ENCODE measurements at regions not wholly inside any gene's neighbourhood (a gene's known extent, or its start where the extent isn't known, plus 50 kb on each side); places are given as distances from the start of the nearest gene placed in this dataset.

GRCh38 chr3:22122567-22122966, 371.6 kb upstream of the ZNF385D start:
- H3K27ac Mint-ChIP-seq = no peak overlapping the region
- H3K4me3 Mint-ChIP-seq = no peak overlapping the region
- H3K4me1 Mint-ChIP-seq = peaks cover 22% of the 10 kb centered on the region
- no peak for TF ChIP-seq CTCF (IDR thresholded peaks at IDR 0.05)
- DNase-seq = no peak
- H3K36me3 Mint-ChIP-seq (ENCODE audit: low read depth) = no peaks in the 10 kb centered on the region
- H3K27me3 Mint-ChIP-seq (ENCODE audit: low read depth, poor library complexity) = peaks cover 4% of the 10 kb centered on the region
- H3K9me3 Mint-ChIP-seq = no peaks in the 10 kb centered on the region

GRCh38 chr3:22129101-22129500, 378.1 kb upstream of the ZNF385D start:
- no peaks in the 10 kb centered on the region for H3K36me3 Mint-ChIP-seq (ENCODE audit: low read depth)
- no peak for TF ChIP-seq CTCF (IDR thresholded peaks at IDR 0.05)

GRCh38 chr3:22141769-22142168, 390.8 kb upstream of the ZNF385D start:
- no peaks in the 10 kb centered on the region for H3K27me3 Mint-ChIP-seq (ENCODE audit: low read depth, poor library complexity)
- peaks cover 13% of the 10 kb centered on the region for H3K4me1 Mint-ChIP-seq
- no peak overlapping the region for H3K27ac Mint-ChIP-seq
- DNase-seq = no peak
- H3K4me3 Mint-ChIP-seq = no peak overlapping the region
- no peaks in the 10 kb centered on the region for H3K36me3 Mint-ChIP-seq (ENCODE audit: low read depth)
- TF ChIP-seq CTCF (IDR thresholded peaks at IDR 0.05) = no peak
- peaks cover 3% of the 10 kb centered on the region for H3K9me3 Mint-ChIP-seq

More at GRCh38 chr3:22129101-22129500, 378.1 kb upstream of the ZNF385D start:
- H3K27ac Mint-ChIP-seq = no peak overlapping the region
- peaks cover under 1% of the 10 kb centered on the region for H3K27me3 Mint-ChIP-seq (ENCODE audit: low read depth, poor library complexity)
- no peak overlapping the region for H3K4me3 Mint-ChIP-seq
- H3K4me1 Mint-ChIP-seq = no peaks in the 10 kb centered on the region
- no peaks in the 10 kb centered on the region for H3K9me3 Mint-ChIP-seq
- DNase-seq = no peak

GRCh38 chr3:22147161-22147560, 396.2 kb upstream of the ZNF385D start:
- no peak overlapping the region for H3K4me3 Mint-ChIP-seq
- no peaks in the 10 kb centered on the region for H3K9me3 Mint-ChIP-seq
- H3K4me1 Mint-ChIP-seq = peaks cover 8% of the 10 kb centered on the region
- DNase-seq = no peak
- H3K27me3 Mint-ChIP-seq (ENCODE audit: low read depth, poor library complexity) = no peaks in the 10 kb centered on the region
- no peak overlapping the region for H3K27ac Mint-ChIP-seq
- TF ChIP-seq CTCF (IDR thresholded peaks at IDR 0.05) = no peak
- no peaks in the 10 kb centered on the region for H3K36me3 Mint-ChIP-seq (ENCODE audit: low read depth)

GRCh38 chr3:22156868-22157267, 405.9 kb upstream of the ZNF385D start:
- no peaks in the 10 kb centered on the region for H3K36me3 Mint-ChIP-seq (ENCODE audit: low read depth)
- no peak overlapping the region for H3K4me3 Mint-ChIP-seq
- no peak for DNase-seq
- H3K9me3 Mint-ChIP-seq = no peaks in the 10 kb centered on the region
- no peak for TF ChIP-seq CTCF (IDR thresholded peaks at IDR 0.05)
- peaks cover 4% of the 10 kb centered on the region for H3K27me3 Mint-ChIP-seq (ENCODE audit: low read depth, poor library complexity)
- H3K4me1 Mint-ChIP-seq = peaks cover 12% of the 10 kb centered on the region
- no peak overlapping the region for H3K27ac Mint-ChIP-seq

GRCh38 chr3:22157848-22158247, 406.8 kb upstream of the ZNF385D start:
- no peaks in the 10 kb centered on the region for H3K36me3 Mint-ChIP-seq (ENCODE audit: low read depth)
- H3K27me3 Mint-ChIP-seq (ENCODE audit: low read depth, poor library complexity) = peaks cover 4% of the 10 kb centered on the region
- H3K27ac Mint-ChIP-seq = no peak overlapping the region
- TF ChIP-seq CTCF (IDR thresholded peaks at IDR 0.05) = no peak
- no peak overlapping the region for H3K4me3 Mint-ChIP-seq
- DNase-seq = no peak
- H3K4me1 Mint-ChIP-seq = peaks cover 12% of the 10 kb centered on the region
- no peaks in the 10 kb centered on the region for H3K9me3 Mint-ChIP-seq

Data from nephron progenitor cell (in vitro differentiated cells).